Endothelial cell of umbilical vein (primary cell): ENCODE measurements at regions not wholly inside any gene's neighbourhood (a gene's known extent, or its start where the extent isn't known, plus 50 kb on each side); places are given as distances from the start of the nearest gene placed in this dataset.

ENCODE experiments used
- BruUV-seq: library from RNA; stranded (reverse); fragments of 400-500 nt; replicated peaks from 2 replicates; lab custom pipeline; 2021; lab: Mats Ljungman, UMichigan
- CTCF ChIA-PET: fragments of 300-600, 350-600 bp; sonication (Branson Sonifier 250); formaldehyde crosslinking; loops from one replicate; lab custom pipeline; 2021; ENCODE audit warnings: antibody characterized with exemption, inconsistent platforms; lab: Charles Lee
- POLR2A ChIA-PET: fragments of 300-600, 350-600 bp; sonication (Branson Sonifier 250); formaldehyde crosslinking; loops from one replicate; lab custom pipeline; 2021; ENCODE audit warnings: antibody characterized with exemption, inconsistent platforms; lab: Charles Lee
- DNase-seq: peaks from one replicate; pipeline ENCODE4 v3.0.0-alpha.2; 2011; ENCODE audit warnings: low read depth, low spot score
- FAIRE-seq: peaks from 2 replicates; lab custom pipeline; 2011; peaks lifted over from hg19 to GRCh38; lab: Jason Lieb, UNC
- H2AFZ ChIP-seq: 2 replicates; pipeline ENCODE4 v1.6.0; 2012; ENCODE audit warnings: low read depth, low read length, control low read depth, inconsistent platforms
- H3K27ac ChIP-seq: 2 replicates; pipeline ENCODE4 v1.5.1; 2011; ENCODE audit warnings: low read depth, mild to moderate bottlenecking, control low read depth, low read length, moderate library complexity; ENCODE audit not compliant: insufficient read depth
- H3K27me3 ChIP-seq, 2 experiments: 2 replicates each; pipeline versions ENCODE4 v1.6.0 to v1.6.1; 2011; ENCODE audit warnings: low read length in 2 of 2, mixed read lengths in 1 of 2; ENCODE audit not compliant: control insufficient read depth in 2 of 2, insufficient read depth in 2 of 2
- H3K36me3 ChIP-seq, 2 experiments: 2 replicates in 1 of 2; 3 replicates in 1 of 2; pipeline ENCODE4 v1.5.1; 2011; ENCODE audit warnings: low read length in 2 of 2, mild to moderate bottlenecking in 1 of 2, moderate library complexity in 1 of 2; ENCODE audit not compliant: control insufficient read depth in 2 of 2, insufficient read depth in 2 of 2; ENCODE audit errors: extremely low read depth in 1 of 2
- H3K4me1 ChIP-seq: 3 replicates; pipeline ENCODE4 v1.5.1; 2011; ENCODE audit warnings: mild to moderate bottlenecking, low read length; ENCODE audit not compliant: control insufficient read depth, insufficient read depth; ENCODE audit errors: extremely low read depth
- H3K4me2 ChIP-seq: 2 replicates; pipeline ENCODE4 v1.6.1; 2011; ENCODE audit warnings: low read length, control low read depth, mixed read lengths; ENCODE audit not compliant: insufficient read depth
- H3K4me3 ChIP-seq, 3 experiments: fragments of 200-600 bp in 1 of 3; sonication (generic), shearing (Covaris generic) in 1 of 3; replicated peaks in 1 of 3; 2 replicates each; pipeline ENCODE4 v1.5.1; 2011 to 2016; ENCODE audit warnings: control low read depth in 3 of 3, low read length in 3 of 3, mild to moderate bottlenecking in 2 of 3, inconsistent platforms in 1 of 3, low read depth in 1 of 3, moderate library complexity in 1 of 3; ENCODE audit not compliant: insufficient read depth in 1 of 3
- H3K79me2 ChIP-seq: 2 replicates; pipeline ENCODE4 v1.6.0; 2012; ENCODE audit warnings: low read length, inconsistent platforms; ENCODE audit not compliant: control insufficient read depth, insufficient read depth
- H3K9ac ChIP-seq: replicated peaks from 2 replicates; pipeline ENCODE3; 2011; ENCODE audit warnings: low read length, control low read depth; ENCODE audit not compliant: insufficient read depth; ENCODE audit errors: extremely low read depth
- H3K9me1 ChIP-seq: replicated peaks from 3 replicates; pipeline ENCODE4 v1.6.0; 2011; ENCODE audit warnings: mild to moderate bottlenecking, low read length; ENCODE audit not compliant: control insufficient read depth, insufficient read depth; ENCODE audit errors: extremely low read depth
- H3K9me3 ChIP-seq: replicated peaks from 2 replicates; pipeline ENCODE4 v1.5.1; 2012; ENCODE audit warnings: low read length, inconsistent platforms; ENCODE audit not compliant: control insufficient read depth, insufficient read depth
- H4K20me1 ChIP-seq: replicated peaks from 2 replicates; pipeline ENCODE3; 2011; ENCODE audit warnings: mild to moderate bottlenecking, low read length; ENCODE audit not compliant: control insufficient read depth, insufficient read depth; ENCODE audit errors: extremely low read depth
- EZH2 ChIP-seq: IDR thresholded peaks from 2 replicates; pipeline ENCODE4 v1.6.1; 2012; ENCODE audit warnings: borderline replicate concordance, low read depth, mild to moderate bottlenecking, moderate library complexity, low read length, inconsistent platforms; ENCODE audit not compliant: severe bottlenecking
- FOS ChIP-seq: IDR thresholded peaks from 2 replicates; pipeline ENCODE4 v1.6.1; 2011; ENCODE audit warnings: mild to moderate bottlenecking, low read length, moderate library complexity, borderline replicate concordance; ENCODE audit not compliant: insufficient read depth
- GATA2 ChIP-seq: IDR thresholded peaks from 2 replicates; pipeline ENCODE4 v1.7.0; 2011; ENCODE audit warnings: low read depth, mild to moderate bottlenecking, moderate library complexity, mixed read lengths, low read length; ENCODE audit not compliant: insufficient read length, insufficient read depth
- JUN ChIP-seq: IDR thresholded peaks from 2 replicates; pipeline ENCODE4 v1.6.1; 2011; ENCODE audit warnings: borderline replicate concordance, low read depth; ENCODE audit not compliant: insufficient read length, insufficient read depth
- MYC ChIP-seq: IDR thresholded peaks from one replicate; pipeline ENCODE4 v1.6.1; 2011; ENCODE audit warnings: mild to moderate bottlenecking, low read depth, low read length
- POLR2A ChIP-seq: IDR thresholded peaks from 2 replicates; pipeline ENCODE4 v1.6.1; 2012; ENCODE audit warnings: low read depth, mild to moderate bottlenecking, control low read depth, low read length
- POLR2AphosphoS5 ChIP-seq: IDR thresholded peaks from 2 replicates; pipeline ENCODE4 v1.6.1; 2012; ENCODE audit warnings: low read depth, mild to moderate bottlenecking, control low read depth, low read length, moderate library complexity; ENCODE audit not compliant: insufficient read depth
- dilution Hi-C: fragments of 300-500 bp; cut with MboI; formaldehyde crosslinking; loops from one replicate; pipeline ENCODE4 v1.15.0; 2019; ENCODE audit warnings: low sequenced_read_pairs; ENCODE audit not compliant: extremely low pct_ligation_motif_present
- intact Hi-C: fragments of 100-400 bp; cut with micrococcal nuclease; formaldehyde crosslinking; loops from one replicate; pipeline ENCODE4 v1.10.0; 2022
- TF ChIP-seq, protein P1 (sequence below): IDR thresholded peaks from 2 replicates; pipeline ENCODE4 v1.6.1; 2011; ENCODE audit not compliant: insufficient read depth, insufficient read length
- TF ChIP-seq, protein P2 (sequence below), 2 donors: IDR thresholded peaks; 1 replicate in 1 of 2; 2 replicates in 1 of 2; pipeline ENCODE4 v1.5.1; 2011; ENCODE audit warnings: low read length in 2 of 2, mild to moderate bottlenecking in 2 of 2, moderate library complexity in 2 of 2, control low read depth in 1 of 2, inconsistent platforms in 1 of 2, low read depth in 1 of 2; ENCODE audit not compliant: insufficient read depth in 1 of 2; ENCODE audit errors: extremely low read depth in 1 of 2

DNA sequence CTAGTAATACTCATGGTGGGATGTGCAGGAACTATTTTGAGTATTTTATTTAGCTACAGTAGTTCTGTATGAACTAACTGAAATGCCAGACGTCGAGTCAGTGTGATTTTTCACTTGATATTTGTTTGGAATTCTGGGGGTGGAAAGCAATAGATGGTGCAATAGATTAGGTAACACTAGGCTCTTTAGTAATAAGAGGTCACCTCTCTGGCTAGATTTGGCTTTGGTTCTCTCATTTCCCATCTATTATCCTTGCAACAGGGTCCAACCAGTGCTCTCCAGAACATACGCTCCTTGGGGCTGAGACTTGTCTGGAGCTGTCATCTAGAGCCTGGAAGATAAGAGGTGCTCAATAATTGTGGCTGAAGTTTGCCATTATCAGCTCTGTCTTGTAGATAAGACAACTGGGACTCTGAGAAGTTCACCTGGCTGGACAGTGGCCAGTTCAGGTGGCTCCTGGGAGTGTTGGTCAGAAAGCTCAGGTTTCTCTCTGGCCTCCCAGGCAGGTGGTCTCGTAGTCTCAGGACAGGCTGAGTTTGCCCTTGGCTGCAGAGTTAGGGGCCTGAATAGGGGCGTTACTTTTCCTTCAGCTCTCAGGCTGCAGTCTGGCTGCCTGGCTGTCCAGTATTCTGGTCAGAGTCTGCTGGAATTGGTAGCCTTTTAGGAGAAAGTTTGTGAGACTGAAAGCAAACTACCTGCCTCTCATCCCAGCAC lies 277.5 kb upstream of the RGMA start:
- Histone ChIP-seq H2AFZ (no peak overlapping the region), H3K9me1 (no peaks in the 10 kb centered on the region), H3K9ac (no peak overlapping the region), H4K20me1 (no peaks in the 10 kb centered on the region), H3K27ac (no peak overlapping the region), H3K9me3 (peaks cover 5% of the 10 kb centered on the region), H3K36me3 (no peaks in the 10 kb centered on the region), H3K4me2 (no peak overlapping the region), H3K4me3 (no peak overlapping the region), H3K27me3 (no peaks in the 10 kb centered on the region), H3K79me2 (no peaks in the 10 kb centered on the region), H3K4me1 (no peaks in the 10 kb centered on the region)
- dilution Hi-C loops = no loop called here
- no peak for DNase-seq
- no peak for TF ChIP-seq POLR2A
- TF ChIP-seq, protein P1, sequence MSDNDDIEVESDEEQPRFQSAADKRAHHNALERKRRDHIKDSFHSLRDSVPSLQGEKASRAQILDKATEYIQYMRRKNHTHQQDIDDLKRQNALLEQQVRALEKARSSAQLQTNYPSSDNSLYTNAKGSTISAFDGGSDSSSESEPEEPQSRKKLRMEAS = no peak
- TF ChIP-seq FOS = no peak
- TF ChIP-seq JUN = no peak
- no peak for TF ChIP-seq EZH2
- TF ChIP-seq, protein P2, sequence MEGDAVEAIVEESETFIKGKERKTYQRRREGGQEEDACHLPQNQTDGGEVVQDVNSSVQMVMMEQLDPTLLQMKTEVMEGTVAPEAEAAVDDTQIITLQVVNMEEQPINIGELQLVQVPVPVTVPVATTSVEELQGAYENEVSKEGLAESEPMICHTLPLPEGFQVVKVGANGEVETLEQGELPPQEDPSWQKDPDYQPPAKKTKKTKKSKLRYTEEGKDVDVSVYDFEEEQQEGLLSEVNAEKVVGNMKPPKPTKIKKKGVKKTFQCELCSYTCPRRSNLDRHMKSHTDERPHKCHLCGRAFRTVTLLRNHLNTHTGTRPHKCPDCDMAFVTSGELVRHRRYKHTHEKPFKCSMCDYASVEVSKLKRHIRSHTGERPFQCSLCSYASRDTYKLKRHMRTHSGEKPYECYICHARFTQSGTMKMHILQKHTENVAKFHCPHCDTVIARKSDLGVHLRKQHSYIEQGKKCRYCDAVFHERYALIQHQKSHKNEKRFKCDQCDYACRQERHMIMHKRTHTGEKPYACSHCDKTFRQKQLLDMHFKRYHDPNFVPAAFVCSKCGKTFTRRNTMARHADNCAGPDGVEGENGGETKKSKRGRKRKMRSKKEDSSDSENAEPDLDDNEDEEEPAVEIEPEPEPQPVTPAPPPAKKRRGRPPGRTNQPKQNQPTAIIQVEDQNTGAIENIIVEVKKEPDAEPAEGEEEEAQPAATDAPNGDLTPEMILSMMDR (IDR thresholded peaks at IDR 0.05; ENCODE audit: extremely low read depth in 1 of 2, insufficient read depth in 1 of 2, low read depth in 1 of 2, low read length in 2 of 2) = no peak
- TF ChIP-seq GATA2 = no peak
- TF ChIP-seq MYC = no peak
- TF ChIP-seq POLR2AphosphoS5 = no peak
- intact Hi-C loops = no loop called here
- BruUV-seq = no TSS peak
- CTCF ChIA-PET = no interaction called here
- POLR2A ChIA-PET = no interaction called here
- FAIRE-seq = no peak
